SW 1271 (cell line): ENCODE measurements at regions not wholly inside any gene's neighbourhood (a gene's known extent, or its start where the extent isn't known, plus 50 kb on each side); places are given as distances from the start of the nearest gene placed in this dataset.
"Not testable (repeated sequence)": the region's sequence is repeated elsewhere in the genome, so short reads cannot be mapped to it uniquely, and the experiment has no call there.

Experiments
- DNase-seq, 2 experiments: peaks; one replicate each; lab custom pipeline; 2025; lab: John Stamatoyannopoulos, UW

DNA sequence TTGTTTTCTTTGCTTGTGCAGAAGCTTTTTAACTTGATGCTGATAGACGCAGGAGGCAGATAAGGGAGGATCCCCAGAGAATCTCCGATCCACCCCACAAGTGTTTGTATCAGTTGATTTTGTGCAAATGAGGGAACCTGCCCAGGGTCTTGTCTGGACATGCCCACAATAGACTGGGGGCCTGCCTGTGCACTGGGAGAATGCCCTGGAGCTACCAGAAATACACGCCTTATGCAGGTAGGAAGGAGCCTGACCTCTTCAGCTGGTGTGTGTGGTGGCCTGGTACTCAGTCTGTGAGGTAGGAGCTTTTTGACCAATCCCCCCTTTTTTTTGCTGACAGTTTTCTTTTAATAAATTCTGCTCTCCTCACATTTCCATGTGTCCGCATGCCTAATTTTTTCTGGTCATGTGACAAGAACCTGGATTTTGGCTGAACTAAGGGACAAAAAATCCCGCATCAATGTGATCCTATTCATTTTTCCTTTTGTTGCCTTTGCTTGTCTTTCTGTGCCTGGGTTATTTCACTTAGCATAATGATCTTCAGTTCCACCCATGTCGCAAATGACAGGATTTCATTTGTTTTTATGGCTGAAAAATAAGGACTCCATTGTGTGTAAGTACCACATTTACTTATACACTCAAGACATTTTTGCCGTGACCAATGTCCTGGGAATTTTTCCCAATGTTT, 430.6 kb upstream of the NRG3 start:
- no peak for DNase-seq

DNA sequence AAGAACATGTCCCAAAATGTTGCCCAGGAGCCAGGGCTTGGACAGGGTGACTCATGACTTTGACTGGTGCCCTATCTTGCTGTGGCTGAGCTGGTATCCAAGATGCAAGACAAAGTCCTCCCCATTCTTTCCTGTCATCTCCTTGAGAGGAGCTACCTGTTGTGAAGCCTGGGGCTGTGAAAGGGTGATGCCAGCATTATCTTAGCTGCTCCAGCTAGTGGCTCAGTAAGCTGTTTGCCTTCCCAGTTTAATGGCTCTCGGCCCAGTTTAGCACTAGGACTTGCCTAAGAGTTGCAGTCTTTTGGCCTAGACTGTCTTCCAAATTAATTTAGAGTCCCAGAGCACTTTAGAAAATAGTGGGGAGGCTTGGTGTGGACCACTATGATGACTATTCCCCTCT, 424.3 kb upstream of the NRG3 start:
- no peak for DNase-seq

DNA sequence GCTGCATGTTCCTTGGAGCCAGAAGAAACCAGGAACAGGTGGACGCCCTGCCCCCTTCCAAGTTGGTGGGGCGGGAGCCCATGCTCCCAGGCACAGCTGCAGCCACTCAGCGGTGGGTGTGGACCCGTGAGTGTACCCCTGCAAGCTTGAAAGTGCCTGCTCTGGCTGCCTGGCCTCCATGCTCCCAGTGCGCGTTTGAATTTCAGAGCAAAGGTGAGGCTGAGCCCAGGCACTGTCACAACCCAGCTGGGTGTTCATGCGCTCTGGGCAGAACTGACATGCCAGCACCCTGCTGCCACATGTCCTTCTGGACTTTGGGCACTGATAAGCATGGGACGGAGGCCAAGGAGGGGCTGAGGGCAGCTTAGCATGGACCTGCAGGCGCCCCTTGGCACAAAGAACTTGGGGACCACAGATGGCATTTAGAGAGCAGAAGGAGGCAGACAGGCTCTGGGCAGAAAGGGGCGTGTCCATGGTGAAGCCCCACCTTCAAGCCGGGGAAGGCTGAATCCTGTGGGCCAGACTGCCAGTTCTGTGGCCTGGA, 402.0 kb upstream of the NRG3 start:
- no peak for DNase-seq

DNA sequence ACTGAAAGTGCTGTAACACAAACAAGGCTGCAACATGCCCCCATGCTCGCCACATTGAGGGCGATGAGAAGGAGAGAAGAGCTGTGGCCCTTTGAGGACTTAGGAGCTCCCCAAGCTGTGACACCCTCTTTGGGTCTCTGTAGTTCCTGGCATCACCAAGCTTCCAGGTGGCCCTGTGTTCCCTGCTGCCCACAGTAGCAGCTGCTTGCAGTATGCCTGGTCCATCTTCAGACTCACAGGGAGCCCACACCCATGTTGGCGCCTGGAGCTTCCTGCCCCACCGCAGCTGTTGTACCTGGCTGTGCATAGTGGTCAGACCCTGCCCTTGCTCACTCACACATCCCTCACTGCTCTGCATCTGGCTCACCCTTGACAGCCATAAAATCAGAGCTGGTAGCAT, 401.2 kb upstream of the NRG3 start:
- no peak for DNase-seq

DNA sequence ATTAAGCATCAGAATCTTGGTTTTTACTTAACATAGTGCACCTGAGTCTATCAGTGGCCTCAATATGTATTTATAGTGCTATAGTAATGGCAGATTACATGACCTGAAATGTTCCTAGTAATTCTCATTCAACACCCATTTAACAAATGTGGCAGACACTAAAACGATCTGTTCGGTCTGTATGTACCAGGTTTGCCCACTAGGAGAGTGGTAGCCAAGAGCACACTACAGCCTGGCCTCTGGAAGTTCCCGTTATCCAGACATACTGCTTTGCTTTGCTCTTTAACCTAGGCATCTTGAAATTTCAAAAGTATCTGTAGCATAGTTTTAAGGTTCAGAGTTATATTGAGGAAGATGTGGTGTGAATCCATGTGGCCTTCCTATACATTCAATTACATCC, 395.7 kb upstream of the NRG3 start:
- DNase-seq: no peak

DNA sequence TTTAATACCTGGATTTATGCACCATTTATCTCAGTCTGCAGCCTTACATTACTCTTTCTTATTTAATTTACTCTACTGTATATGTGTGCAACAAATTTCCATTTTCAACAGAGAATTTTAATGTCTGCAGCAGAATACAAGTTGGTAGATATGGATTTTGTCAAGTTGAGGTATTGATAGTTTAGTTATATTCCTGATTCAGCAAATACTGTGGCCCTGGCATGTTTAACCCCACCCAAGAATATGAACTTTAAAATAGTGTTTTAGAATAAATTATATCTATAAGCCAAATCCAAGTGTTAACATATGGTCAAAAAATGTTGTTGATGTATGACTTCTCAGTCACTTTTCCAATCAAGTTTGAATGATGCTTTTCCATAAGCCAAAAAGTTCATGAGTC, 378.4 kb upstream of the NRG3 start:
- DNase-seq: no peak

DNA sequence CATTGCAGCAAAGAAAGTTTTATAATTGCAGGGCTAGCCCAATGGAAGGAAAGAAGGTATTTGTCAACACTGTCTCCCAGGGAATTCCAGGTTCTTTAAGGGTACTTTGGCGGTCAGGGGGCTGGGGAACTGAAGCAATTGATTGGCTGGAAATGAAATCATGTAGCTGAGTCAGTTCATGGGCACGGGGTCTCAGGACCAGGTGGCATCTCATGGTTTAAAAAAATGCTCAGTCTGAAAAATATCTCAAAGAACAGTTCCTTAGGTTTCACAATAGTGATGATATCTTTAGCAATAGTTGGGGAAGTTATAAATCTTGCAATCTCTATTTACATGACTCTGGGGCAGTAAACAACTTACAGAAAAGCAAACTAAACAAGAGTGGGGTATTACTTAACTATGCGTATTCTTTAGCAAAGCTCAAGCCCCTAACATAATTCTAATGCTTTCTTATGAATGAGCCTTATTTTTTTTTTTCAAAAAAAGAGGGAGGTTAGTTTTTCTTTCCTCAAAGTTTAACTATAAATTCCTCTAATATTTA, 376.9 kb upstream of the NRG3 start:
- DNase-seq: no peak

DNA sequence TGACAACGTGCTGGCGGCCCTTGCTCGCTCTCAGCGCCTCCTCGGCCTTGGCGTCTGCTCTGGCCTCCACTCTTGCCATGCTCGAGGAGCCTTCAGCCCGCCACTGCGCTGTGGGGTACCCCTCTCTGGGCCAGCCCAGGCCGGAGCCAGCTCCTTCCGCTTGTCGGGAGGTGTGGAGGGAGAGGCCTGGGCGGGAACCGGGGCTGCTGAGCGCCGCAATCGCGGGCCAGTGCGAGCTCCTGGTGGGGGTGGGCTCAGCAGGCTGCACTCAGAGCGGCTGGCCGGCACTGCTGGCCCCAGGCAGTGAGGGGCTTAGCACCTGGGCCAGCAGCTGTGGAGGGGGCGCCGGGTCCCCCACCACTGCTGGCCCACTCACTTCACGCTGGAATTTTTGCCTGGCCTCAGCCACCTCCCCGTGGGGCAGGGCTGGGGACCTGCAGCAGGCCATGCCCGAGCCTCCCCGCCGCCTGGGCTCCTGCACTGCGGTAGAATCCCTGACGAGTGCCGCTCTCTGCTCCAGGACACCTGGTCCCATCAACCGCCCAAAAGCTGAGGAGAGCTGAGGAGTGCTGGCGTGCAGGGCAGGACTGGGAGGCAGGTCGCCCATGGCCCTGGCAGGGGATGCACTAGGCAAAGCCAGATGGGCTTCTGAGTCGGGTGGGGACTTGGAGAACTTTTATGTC, 372.2 kb upstream of the NRG3 start:
- no peak for DNase-seq

DNA sequence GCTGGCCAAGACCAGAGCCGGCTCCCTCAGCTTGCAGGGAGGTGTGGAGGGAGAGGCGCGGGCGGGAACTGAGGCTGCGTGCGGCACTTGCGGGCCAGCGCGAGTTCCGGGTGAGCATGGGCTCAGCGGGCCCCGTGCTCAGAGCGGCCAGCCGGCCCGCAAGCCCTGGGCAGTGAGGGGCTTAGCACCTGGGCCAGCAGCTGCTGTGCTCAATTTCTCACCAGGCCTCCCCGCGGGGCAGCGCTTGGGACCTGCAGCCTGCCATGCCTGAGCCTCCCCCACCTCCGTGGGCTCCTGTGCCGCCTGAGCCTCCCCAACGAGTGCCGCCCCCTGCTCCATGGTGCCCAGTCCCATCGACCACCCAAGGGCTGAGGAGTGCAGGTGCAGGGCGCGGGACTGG, 369.2 kb upstream of the NRG3 start:
- not testable (repeated sequence) for DNase-seq

DNA sequence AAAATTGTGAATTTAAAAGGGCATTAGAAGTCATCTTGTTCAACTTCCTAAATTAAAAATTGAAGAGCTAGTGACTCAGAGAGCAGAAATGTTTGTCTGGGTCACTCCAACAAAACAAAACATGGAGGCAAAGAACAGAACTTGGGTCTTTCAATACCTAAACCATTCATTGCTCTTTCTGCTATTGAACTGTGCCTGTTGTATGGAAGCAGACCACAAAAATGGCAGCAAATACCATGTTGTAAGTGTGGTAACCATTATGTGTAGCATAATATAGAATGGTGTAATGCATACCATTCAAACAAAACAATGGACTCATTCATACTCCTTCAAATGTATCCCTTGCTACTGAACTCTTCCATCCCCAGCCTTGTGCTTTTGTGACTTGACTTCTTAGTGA, 360.2 kb upstream of the NRG3 start:
- no peak for DNase-seq

DNA sequence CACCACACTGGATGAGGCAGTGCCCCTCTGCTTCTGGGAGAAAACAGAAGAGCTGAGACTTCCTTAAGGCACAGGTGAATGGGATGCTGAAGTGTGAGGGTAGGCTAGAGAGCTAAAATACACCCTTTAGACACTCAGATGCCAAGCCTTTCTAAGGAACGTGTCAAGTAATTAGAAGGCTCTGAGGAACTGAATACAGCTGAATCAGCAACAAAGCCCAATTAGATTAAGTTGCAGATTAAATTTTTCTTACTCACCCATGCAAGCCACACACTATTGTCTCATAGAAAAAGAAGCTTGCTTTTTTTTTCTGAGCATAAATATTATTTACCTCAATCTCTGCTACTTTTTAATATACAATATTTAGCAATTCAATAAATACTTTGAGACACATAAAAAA, 354.3 kb upstream of the NRG3 start:
- no peak for DNase-seq

DNA sequence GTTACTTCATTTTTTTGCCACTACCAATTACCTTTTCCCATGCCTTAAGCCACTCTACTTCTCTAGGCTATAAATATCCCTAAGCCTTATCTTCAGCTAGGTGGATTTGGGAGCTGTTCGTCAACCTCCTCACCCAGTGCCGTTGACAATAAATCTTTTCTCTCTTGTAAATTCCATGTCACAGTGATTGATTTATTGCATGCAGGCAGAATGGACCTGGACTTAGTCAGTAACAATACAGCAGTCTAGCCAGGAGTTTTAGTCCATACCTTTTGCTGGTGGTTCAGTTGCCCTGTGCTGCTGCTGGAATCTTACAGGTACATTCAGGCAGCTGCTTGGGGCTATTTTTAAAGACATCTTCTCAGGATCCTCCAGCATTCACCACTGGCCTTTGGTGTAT, 350.5 kb upstream of the NRG3 start:
- DNase-seq: no peak

DNA sequence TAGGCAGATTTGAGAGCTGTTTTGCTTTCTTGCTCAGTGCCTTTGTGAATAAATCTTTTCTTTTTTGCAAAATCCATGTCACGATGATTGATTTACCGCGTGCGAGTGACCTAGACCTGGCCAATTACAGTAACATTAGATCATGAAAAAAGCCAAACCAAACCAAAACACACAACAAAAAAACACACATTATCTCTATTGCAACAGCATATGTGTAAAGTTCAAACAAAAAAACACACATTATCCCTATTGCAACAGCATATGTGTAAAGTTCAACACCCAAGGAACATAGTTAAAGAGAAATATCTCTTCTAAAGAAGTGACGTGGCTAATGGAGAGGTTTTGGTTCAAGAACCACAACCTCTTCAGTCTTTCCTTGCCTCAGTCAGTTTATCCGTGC, 342.6 kb upstream of the NRG3 start:
- DNase-seq: no peak

DNA sequence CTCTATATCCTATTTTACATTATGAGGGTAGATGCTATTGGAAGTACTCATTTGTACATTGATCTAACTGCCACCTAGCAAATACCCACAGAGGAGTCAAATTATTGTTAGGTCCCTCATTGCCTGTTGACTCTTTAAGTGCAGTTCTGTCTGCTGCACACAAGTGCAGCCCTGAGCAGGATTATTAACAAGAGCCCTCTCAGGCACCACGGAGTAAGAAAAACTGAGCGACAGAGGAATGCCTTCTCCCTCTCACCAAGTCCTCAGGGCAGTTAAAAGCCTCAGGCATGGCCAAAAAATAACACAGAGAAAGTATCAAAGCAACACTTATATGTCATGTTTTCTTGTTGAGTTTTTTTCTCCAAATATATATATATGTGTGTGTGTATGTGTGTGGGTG, 340.0 kb upstream of the NRG3 start:
- no peak for DNase-seq

DNA sequence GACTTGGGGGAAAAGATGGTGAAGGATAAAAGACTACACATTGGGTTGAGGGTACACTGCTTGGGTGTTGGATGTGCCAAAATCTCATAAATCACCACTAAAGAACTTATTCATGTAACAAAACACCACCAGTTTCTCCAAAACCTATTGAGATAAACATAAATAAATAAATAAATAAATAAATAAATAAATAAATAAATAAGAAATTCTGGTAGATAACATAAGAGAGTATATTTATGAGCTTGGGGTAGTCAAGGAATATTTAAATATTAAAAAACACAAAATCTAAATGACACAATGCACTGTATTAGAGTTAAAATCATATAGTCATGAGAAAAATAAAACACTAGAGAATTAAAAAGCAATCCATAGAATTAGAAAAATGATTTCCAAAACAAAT, 333.5 kb upstream of the NRG3 start:
- no peak for DNase-seq

DNA sequence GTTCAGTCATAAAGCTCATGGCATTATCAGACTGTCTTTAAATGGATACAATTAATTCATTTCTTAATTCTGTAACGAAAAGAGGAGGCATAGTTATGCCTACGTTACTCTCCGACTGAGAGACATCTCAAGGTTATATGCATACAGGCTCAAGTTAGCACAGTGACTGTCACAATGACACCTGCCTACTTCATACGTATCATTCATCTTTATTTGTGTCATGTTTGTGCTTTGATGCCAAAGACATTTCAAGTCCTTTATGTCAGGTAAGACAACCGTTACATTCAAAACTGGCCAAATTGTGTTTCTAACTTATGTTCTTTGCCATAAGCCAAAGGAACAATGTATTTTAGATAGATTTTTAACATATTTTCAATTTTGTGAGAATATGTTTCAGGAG, 328.8 kb upstream of the NRG3 start:
- DNase-seq: no peak

DNA sequence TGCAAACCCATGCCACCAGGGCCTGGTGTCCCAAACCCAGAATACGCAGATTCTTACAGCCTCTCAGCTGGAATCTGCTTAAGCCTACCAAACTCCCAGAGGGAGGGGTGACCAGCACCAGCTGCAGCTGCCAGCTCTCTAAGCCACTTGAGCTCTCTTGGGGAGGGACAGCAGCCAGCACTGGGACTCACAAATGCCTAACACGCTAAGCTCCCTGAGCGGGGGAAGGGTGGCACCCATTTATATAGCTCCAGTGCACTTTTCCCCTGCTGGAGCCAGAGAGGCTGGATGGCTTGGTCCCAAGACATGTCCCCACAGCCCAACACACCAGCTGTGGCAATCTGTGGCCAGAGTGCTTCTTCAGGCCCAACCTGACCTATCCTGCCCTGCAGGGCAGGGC, 326.8 kb upstream of the NRG3 start:
- no peak for DNase-seq

DNA sequence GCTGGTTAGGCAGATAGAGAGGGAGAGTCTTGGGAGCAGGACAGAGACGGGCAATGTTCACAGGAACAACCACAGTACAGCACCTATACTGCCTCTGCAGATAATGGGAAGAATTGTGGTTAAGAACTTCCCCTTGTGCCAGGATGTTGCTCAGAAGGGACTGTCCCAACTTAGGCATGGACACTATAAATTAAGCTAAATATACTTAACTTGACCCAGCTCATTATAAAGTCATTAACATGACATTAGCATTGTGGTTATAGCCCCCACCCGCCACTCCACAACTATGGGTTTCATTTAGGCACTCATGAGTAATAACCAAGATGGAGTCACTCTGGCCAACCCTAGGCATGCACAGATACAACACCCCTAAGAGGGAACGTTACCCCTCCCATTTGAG, 310.9 kb upstream of the NRG3 start:
- DNase-seq: no peak

DNA sequence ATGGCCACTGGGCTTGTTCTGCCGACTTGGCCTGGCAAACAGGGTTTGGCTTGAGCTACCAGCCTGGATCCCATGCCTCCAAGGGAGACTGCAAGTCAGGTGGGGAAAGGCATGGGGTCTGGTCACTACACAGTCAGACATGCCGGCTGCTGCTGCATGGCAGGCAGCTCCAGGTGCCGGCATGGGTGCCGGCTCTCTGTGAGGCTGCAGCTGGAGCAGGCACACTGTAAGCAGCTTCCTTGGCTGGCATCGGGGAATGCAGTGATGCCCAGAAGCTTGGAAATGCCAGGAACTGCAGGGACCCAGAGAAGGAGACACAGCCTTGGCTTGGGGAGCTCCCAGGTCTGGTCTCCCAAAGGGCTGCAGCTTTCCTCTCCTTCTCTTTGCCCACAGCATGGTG, 305.5 kb upstream of the NRG3 start:
- DNase-seq: no peak

DNA sequence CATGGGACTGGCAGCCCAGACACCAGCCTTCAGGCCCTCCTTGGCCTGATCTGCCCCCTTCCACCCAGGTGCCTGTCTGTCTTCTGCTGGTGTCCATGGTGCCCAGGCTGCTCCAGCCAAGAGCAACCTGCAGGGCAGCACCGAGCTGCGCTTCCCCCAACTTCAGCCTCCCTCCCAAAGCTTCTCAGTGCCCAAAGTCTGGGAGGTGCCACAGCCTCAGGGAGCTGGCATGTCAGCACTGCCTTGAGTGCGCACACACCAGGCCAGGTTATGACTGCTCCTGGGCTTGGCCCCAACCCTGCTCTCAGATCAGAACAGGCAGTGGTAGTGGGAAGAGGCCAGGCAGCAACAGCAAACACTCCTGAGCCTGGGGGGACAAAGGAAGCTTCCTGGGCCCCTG, 304.6 kb upstream of the NRG3 start:
- no peak for DNase-seq

DNA sequence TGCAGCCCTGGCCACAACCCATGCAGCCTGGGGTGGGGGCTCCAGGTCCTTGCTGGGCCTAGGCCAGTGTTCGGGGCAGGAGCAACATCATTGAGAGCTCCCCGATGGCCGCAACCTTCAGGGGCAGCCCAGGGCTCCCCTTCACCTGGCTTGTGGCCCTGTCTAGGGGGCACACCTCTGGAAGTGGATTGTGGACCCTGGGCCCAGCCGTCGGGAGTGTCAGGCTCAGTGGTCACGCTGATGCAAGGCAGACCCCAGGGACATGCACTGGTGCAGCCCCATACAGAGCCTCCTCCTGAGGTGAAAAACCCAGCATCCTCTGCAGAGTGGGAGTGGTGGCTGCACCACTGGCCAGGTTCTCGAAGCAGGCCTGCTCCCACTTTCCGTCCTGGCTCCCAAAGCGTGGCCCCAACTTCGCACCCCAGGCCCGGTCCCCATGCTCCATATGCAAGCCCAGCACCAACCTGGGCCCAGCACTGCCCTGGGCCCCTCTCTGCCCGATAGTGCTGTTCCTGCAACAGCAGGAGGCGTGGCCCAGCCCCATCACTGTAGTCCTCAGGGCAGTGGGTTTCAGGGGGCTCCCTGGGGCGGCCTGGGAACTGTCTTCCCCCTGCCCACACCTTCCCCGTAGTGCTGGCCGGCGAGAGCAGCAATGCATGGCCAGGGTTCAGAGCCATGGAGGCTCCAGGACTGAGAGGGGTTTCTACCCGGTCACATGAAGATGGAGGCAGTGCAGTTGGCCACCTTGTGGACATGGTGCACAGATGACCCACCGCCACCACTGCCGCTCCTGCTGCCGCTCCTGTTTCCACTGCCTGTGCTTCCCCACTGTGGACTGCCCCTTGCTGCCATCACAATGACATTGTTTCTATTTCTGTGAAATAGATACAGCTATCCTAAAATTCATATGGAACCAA, 303.9 kb upstream of the NRG3 start:
- no peak for DNase-seq

DNA sequence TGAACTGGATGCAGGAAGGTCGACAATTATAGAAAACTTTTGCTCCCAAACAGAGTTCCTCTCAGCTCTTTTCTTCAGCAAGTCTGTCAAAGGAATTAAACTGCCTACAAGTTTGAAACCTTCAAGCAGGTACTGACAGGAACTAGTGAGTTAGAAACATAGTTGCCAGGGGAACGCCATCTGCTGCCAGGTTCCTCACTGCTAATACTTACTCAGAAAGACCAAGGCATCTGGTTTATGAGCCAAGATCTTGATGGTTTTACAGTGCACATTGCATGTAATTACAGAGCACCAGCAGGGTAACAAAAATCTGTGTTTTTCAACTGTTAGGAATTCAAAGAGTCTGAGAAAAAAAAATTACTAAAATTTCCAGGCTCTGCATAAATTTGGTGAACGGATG, 300.0 kb upstream of the NRG3 start:
- DNase-seq: no peak

DNA sequence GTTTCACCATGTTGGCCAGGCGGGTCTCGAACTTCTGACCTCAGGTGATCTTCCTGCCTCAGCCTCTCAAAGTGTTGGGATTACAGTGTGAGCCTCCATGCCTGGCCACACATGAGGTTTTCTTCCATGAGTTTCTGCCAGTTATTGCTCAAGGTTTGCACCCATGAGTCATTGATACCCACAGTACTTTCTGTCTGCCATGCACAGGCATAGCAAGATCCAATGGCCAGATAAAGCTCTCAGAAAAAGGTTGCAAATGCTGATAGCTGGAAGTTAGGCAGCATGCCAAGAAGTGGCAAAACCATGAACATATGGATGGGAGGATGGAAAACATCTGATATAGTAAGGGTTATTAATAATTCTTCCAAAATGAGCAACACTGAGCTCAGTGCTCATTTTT, 298.7 kb upstream of the NRG3 start:
- no peak for DNase-seq
